ENCODE measurements at regions not wholly inside any gene's neighbourhood (a gene's known extent, or its start where the extent isn't known, plus 50 kb on each side); places are given as distances from the start of the nearest gene placed in this dataset.

DNA sequence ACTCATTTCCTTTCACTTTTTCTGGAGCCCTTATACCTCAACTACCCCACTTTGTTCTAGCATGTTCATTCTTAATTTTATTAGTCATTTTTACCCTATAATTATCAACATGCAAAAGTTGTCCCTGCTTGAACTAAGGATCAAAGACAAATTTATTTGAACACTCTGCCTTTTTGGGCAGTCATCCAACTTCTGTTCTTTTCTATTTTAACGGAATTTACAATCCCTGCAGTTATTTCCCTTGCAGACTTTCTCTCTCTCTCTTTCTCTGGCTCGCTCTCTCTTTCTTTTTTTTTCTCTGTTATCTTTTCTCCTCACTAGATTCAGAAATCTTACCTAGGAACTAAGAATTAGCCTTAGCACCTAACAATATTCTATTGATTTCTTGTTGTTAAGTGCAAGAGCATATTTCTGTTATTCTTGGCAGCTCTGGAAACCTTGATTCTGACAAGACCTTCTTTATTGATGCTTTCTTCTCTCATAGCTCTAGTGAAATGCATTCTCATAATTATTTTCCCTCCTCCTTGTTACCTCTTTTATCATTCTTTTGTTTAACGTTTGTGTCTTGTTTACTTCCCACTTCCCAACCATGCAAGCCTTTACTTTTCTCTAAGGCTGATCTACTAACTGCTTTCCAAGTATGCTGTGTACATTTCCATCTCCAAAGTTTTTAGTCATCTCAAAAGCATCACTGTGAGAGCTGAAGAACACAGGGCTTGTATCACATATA is 951.6 kb downstream of the DIPK2A start:
- DNase-seq (ENCODE audit: low spot score in 2 of 2) = no peak
- peaks cover 0 to 7% (median 0%) of the 10 kb centered on the region in 4 donors for H3K4me1 ChIP-seq
- no peaks in the 10 kb centered on the region for H3K27me3 ChIP-seq
- no peak overlapping the region for H3K27ac ChIP-seq
- TF ChIP-seq POLR2A (IDR thresholded peaks at IDR 0.05) (no peak), EP300 (IDR thresholded peaks at IDR 0.05) (no peak)
- TF ChIP-seq, protein P1, sequence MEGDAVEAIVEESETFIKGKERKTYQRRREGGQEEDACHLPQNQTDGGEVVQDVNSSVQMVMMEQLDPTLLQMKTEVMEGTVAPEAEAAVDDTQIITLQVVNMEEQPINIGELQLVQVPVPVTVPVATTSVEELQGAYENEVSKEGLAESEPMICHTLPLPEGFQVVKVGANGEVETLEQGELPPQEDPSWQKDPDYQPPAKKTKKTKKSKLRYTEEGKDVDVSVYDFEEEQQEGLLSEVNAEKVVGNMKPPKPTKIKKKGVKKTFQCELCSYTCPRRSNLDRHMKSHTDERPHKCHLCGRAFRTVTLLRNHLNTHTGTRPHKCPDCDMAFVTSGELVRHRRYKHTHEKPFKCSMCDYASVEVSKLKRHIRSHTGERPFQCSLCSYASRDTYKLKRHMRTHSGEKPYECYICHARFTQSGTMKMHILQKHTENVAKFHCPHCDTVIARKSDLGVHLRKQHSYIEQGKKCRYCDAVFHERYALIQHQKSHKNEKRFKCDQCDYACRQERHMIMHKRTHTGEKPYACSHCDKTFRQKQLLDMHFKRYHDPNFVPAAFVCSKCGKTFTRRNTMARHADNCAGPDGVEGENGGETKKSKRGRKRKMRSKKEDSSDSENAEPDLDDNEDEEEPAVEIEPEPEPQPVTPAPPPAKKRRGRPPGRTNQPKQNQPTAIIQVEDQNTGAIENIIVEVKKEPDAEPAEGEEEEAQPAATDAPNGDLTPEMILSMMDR (IDR thresholded peaks at IDR 0.05) = no peak
- no peak overlapping the region for H3K4me3 ChIP-seq
- H3K9me3 ChIP-seq = no peaks in the 10 kb centered on the region
- no peaks in the 10 kb centered on the region for H3K36me3 ChIP-seq
- 11 to 15% methylated on average over 3 of the region's 3 CpGs for WGBS, 2 donors

DNA sequence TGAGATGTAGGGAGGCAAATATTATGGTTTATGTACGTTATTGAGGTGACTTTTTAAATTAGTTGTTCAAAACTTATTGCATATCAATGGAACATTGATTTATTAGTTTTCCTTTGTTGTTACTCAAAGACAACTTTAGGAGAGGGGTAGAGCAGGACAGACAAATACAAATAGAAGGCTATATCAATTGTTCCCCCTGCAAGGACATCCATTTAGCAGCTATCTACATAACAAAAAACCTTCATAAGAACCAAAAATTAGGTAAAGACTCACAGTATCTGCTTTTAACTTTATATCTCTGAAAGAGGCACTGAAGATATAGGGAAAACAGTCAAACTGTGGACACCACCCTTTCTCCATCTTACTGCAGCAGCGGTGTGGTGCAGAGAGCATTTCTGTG is 958.8 kb downstream of the DIPK2A start:
- Histone ChIP-seq H3K27me3 (no peaks in the 10 kb centered on the region), H3K4me3 (no peak overlapping the region), H3K36me3 (no peaks in the 10 kb centered on the region), H3K9me3 (peaks cover 0 to 13% (median 2%) of the 10 kb centered on the region in 4 donors), H3K27ac (no peak overlapping the region), H3K4me1 (no peaks in the 10 kb centered on the region)
- TF ChIP-seq POLR2A (IDR thresholded peaks at IDR 0.05) (no peak), EP300 (IDR thresholded peaks at IDR 0.05) (no peak)
- TF ChIP-seq, protein P1 (IDR thresholded peaks at IDR 0.05) = no peak
- 87 to 90% methylated on average over 2 of the region's 2 CpGs for WGBS, 2 donors
- DNase-seq (ENCODE audit: low spot score in 2 of 2) = no peak

DNA sequence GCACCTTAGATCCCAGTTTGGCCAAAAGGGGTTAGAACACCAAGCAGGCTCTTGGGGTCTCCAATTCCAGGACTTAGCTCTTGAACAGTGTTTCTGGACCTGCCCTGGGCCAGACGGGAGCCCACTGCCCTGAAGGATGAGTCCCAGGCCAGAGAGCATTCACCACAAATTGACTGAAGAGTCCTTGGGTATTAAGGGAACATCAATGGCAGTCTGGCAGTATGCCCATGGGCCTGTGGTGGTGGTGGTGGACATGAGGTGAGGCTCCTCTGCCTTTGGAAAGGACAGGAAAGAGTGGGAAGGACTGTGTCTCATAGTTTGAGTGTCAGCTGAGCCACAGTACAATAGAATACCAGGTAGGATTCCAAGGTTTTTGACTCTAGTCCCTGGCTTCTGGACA is 960.0 kb downstream of the DIPK2A start:
- Histone ChIP-seq H3K27ac (no peak overlapping the region), H3K36me3 (no peaks in the 10 kb centered on the region), H3K9me3 (peaks cover 0 to 13% (median 3%) of the 10 kb centered on the region in 4 donors), H3K4me3 (no peak overlapping the region), H3K27me3 (no peaks in the 10 kb centered on the region), H3K4me1 (no peaks in the 10 kb centered on the region)
- TF ChIP-seq, protein P1 (IDR thresholded peaks at IDR 0.05) = no peak
- TF ChIP-seq EP300 (IDR thresholded peaks at IDR 0.05) (no peak), POLR2A (IDR thresholded peaks at IDR 0.05) (no peak)
- WGBS, 2 donors = 100% methylated on average over 1 of the region's 1 CpG
- no peak for DNase-seq (ENCODE audit: low spot score in 2 of 2)

DNA sequence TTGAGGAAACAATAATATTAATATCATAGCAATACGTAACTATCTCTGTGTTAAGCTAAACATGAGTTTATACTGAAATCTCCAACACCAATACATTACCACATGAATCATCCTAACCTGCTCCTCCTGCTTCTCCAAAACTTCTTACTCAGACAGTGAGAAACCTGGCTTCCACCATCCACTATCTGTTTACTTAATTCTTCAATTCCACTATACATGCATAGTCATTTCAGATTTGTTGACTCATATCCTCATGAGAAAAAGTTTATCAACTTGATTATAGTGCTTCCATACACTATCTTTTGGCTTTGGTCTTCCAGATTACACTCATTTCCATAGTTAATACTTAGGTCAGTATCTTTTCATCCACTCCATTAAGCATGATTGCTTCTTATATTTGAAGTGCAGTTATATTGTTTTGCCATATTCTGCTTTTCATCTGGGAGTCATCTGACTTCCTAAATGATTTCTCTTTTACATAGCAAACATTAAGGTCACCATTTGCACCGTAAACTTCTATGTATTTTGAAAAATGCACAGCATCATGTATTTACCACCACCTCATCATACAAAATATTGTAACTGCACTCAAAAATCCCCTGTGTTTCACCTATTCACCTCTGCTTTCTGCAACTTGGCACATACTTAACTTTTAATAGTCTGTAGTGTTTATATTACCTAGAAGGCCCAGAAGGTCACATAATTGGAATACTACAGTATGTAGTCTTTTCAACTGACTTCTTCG is 970.6 kb downstream of the DIPK2A start:
- Histone ChIP-seq H3K27ac (no peak overlapping the region), H3K4me3 (no peak overlapping the region), H3K4me1 (no peaks in the 10 kb centered on the region), H3K27me3 (no peaks in the 10 kb centered on the region), H3K9me3 (peaks cover 0 to 14% (median 3%) of the 10 kb centered on the region in 4 donors), H3K36me3 (no peaks in the 10 kb centered on the region)
- no peak for DNase-seq (ENCODE audit: low spot score in 2 of 2)
- 56 to 64% methylated on average over 3 of the region's 3 CpGs for WGBS, 2 donors
- TF ChIP-seq EP300 (IDR thresholded peaks at IDR 0.05) (no peak), POLR2A (IDR thresholded peaks at IDR 0.05) (no peak)
- TF ChIP-seq, protein P1 (IDR thresholded peaks at IDR 0.05) = no peak

DNA sequence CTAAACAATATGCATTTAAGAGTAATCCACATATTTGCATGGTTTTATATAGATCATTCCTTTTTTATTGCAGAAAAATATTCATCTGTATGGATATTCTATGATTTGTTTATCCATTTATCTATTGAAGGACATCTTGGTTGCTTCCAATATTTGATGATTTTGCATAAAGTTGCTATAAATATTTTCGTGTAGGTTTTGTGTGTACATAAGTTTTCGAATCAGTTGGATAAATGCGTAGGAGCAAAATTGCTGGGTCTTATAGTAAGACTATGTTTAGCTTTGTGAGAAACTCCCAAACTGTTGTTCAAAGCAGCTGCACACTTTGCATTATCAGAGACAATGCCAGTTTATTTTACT is 971.2 kb downstream of the DIPK2A start:
- 72 to 77% methylated on average over 3 of the region's 3 CpGs for WGBS, 2 donors
- Histone ChIP-seq H3K27me3 (no peaks in the 10 kb centered on the region), H3K9me3 (peaks cover 0 to 10% (median 3%) of the 10 kb centered on the region in 4 donors), H3K4me3 (no peak overlapping the region), H3K36me3 (no peaks in the 10 kb centered on the region), H3K4me1 (no peaks in the 10 kb centered on the region), H3K27ac (no peak overlapping the region)
- TF ChIP-seq POLR2A (IDR thresholded peaks at IDR 0.05) = no peak
- TF ChIP-seq, protein P1 (IDR thresholded peaks at IDR 0.05) = no peak
- TF ChIP-seq EP300 (IDR thresholded peaks at IDR 0.05) = no peak
- no peak for DNase-seq (ENCODE audit: low spot score in 2 of 2)

All from tibial nerve (tissue), 4 donors.